ENCODE measurements at regions not wholly inside any gene's neighbourhood (a gene's known extent, or its start where the extent isn't known, plus 50 kb on each side); places are given as distances from the start of the nearest gene placed in this dataset.

DNA sequence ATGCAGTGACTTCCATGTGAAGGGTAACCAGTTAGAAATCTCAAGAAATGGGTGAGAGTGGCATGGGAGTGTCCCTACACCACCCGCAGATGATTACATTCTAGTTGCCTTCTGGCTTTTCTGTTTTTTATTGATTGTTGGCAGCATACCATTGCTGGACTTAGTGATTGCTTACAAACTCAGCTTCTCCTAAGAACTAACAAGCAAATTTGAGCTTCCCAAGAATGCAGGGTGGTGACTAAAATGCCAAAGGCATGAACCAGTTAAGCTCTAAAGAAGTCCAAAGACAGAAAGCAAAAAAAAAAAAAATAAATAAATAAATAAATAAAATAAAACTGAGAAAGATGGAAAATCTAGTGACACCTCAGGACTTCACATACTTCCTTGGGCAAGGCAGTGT is 245.5 kb upstream of the PARD3B start:
- TF ChIP-seq, protein P1, sequence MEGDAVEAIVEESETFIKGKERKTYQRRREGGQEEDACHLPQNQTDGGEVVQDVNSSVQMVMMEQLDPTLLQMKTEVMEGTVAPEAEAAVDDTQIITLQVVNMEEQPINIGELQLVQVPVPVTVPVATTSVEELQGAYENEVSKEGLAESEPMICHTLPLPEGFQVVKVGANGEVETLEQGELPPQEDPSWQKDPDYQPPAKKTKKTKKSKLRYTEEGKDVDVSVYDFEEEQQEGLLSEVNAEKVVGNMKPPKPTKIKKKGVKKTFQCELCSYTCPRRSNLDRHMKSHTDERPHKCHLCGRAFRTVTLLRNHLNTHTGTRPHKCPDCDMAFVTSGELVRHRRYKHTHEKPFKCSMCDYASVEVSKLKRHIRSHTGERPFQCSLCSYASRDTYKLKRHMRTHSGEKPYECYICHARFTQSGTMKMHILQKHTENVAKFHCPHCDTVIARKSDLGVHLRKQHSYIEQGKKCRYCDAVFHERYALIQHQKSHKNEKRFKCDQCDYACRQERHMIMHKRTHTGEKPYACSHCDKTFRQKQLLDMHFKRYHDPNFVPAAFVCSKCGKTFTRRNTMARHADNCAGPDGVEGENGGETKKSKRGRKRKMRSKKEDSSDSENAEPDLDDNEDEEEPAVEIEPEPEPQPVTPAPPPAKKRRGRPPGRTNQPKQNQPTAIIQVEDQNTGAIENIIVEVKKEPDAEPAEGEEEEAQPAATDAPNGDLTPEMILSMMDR (IDR thresholded peaks at IDR 0.05; ENCODE audit: poor library complexity) = no peak
- TF ChIP-seq EZH2phosphoT487 (IDR thresholded peaks at IDR 0.05; ENCODE audit: low read depth, severe bottlenecking, unreplicated experiment) = no peak
